ENCODE measurements at regions not wholly inside any gene's neighbourhood (a gene's known extent, or its start where the extent isn't known, plus 50 kb on each side); places are given as distances from the start of the nearest gene placed in this dataset.

- Histone ChIP-seq H3K27ac (no peak overlapping the region), H3K27me3 (ENCODE audit: insufficient read depth, low read depth, severe bottlenecking) (no peaks in the 10 kb centered on the region), H3K4me3 (ENCODE audit: low read depth, low read length) (no peak overlapping the region), H3K36me3 (no peaks in the 10 kb centered on the region), H3K9me3 (ENCODE audit: severe bottlenecking) (peaks cover 4% of the 10 kb centered on the region)
- DNase-seq, result no peak
- TF ChIP-seq, protein P1, sequence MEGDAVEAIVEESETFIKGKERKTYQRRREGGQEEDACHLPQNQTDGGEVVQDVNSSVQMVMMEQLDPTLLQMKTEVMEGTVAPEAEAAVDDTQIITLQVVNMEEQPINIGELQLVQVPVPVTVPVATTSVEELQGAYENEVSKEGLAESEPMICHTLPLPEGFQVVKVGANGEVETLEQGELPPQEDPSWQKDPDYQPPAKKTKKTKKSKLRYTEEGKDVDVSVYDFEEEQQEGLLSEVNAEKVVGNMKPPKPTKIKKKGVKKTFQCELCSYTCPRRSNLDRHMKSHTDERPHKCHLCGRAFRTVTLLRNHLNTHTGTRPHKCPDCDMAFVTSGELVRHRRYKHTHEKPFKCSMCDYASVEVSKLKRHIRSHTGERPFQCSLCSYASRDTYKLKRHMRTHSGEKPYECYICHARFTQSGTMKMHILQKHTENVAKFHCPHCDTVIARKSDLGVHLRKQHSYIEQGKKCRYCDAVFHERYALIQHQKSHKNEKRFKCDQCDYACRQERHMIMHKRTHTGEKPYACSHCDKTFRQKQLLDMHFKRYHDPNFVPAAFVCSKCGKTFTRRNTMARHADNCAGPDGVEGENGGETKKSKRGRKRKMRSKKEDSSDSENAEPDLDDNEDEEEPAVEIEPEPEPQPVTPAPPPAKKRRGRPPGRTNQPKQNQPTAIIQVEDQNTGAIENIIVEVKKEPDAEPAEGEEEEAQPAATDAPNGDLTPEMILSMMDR (IDR thresholded peaks at IDR 0.05; ENCODE audit: low read depth, low read length), result no peak
Measured at GRCh38 chr6:21420926-21421325, 172.6 kb upstream of the SOX4 start.

DNA sequence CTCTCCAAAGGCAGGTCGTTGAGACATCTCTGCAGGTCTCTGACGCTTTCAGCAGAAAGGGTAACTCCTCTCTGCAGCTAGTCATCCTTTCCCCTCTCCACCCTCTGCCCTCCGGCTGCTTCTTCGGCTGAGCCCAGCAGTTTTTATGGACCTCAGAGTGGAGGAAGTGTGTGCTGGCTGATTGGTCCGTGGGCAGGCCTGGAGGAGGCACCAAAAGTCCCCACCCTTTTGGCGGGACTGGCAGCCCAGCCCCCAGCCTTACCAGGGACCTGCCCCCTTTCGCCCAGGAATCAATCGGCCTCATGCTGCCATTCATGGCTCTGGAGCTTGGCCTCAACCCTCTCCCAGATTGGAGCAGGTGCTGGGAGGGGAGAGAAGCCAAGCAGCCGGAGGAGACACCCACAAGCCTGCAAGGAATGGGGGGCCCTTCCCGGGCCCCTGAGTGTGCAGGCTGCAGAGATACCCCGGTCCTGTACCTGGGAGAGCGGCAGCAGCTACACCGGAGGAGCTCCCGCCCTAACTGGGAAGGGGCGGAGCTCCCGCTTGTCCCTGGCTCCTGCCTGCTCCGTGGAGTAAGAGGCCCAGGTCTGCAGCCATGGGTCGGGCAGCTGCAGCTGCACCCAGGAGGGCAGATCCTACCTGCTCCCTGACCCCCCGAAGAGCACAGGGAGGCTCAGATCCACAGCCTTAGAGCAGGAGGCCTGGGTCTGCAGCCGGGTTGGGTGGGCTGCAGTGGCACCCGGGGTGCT, 170.3 kb upstream of the SOX4 start:
- TF ChIP-seq, protein P1 (IDR thresholded peaks at IDR 0.05; ENCODE audit: low read depth, low read length), result no peak
- no peaks in the 10 kb centered on the region for H3K27me3 ChIP-seq (ENCODE audit: insufficient read depth, low read depth, severe bottlenecking)
- peaks cover 6% of the 10 kb centered on the region for H3K9me3 ChIP-seq (ENCODE audit: severe bottlenecking)
- DNase-seq, result no peak
- H3K36me3 ChIP-seq, result no peaks in the 10 kb centered on the region
- no peak overlapping the region for H3K4me3 ChIP-seq (ENCODE audit: low read depth, low read length)
- H3K27ac ChIP-seq, result no peak overlapping the region

- DNase-seq, result no peak
- H3K27me3 ChIP-seq (ENCODE audit: insufficient read depth, low read depth, severe bottlenecking), result no peaks in the 10 kb centered on the region
- H3K27ac ChIP-seq, result no peak overlapping the region
- no peaks in the 10 kb centered on the region for H3K36me3 ChIP-seq
- TF ChIP-seq, protein P1 (IDR thresholded peaks at IDR 0.05; ENCODE audit: low read depth, low read length), result no peak
- peaks cover 14% of the 10 kb centered on the region for H3K9me3 ChIP-seq (ENCODE audit: severe bottlenecking)
- H3K4me3 ChIP-seq (ENCODE audit: low read depth, low read length), result no peak overlapping the region
Measured at GRCh38 chr6:21426841-21427490, 166.6 kb upstream of the SOX4 start.

DNA sequence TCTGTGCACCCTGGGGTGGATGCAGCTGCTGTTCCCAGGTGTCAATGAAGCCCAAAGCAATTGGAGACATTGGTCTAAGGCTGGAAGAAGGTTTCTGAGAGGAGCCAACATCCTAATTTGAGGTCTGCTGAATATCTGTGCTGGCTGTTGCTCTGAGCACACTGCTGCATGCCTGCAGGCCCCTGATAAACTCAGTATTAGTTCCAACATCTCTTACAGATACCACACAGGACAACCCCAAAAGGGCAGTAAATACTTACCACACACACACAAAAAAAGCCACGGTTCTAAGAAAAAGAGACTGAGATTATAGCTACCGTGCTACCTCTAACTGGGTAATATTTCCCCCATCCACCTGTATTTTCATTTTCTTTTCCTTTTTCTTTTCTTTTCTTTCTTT, 164.3 kb upstream of the SOX4 start:
- Histone ChIP-seq H3K4me3 (ENCODE audit: low read depth, low read length) (no peak overlapping the region), H3K36me3 (no peaks in the 10 kb centered on the region), H3K9me3 (ENCODE audit: severe bottlenecking) (peaks cover 16% of the 10 kb centered on the region), H3K27me3 (ENCODE audit: insufficient read depth, low read depth, severe bottlenecking) (no peaks in the 10 kb centered on the region), H3K27ac (no peak overlapping the region)
- TF ChIP-seq, protein P1 (IDR thresholded peaks at IDR 0.05; ENCODE audit: low read depth, low read length), result no peak
- no peak for DNase-seq

- Histone ChIP-seq H3K4me3 (ENCODE audit: low read depth, low read length) (no peak overlapping the region), H3K27me3 (ENCODE audit: insufficient read depth, low read depth, severe bottlenecking) (no peaks in the 10 kb centered on the region), H3K27ac (no peak overlapping the region), H3K9me3 (ENCODE audit: severe bottlenecking) (peaks cover 12% of the 10 kb centered on the region), H3K36me3 (no peaks in the 10 kb centered on the region)
- TF ChIP-seq, protein P1 (IDR thresholded peaks at IDR 0.05; ENCODE audit: low read depth, low read length), result no peak
- DNase-seq, result no peak
Measured at GRCh38 chr6:21431526-21431925, 162.0 kb upstream of the SOX4 start.

All from WERI-Rb-1 (cell line).